22Rv1 (cell line): ENCODE measurements at regions not wholly inside any gene's neighbourhood (a gene's known extent, or its start where the extent isn't known, plus 50 kb on each side); places are given as distances from the start of the nearest gene placed in this dataset.
"Not testable (repeated sequence)": the region's sequence is repeated elsewhere in the genome, so short reads cannot be mapped to it uniquely, and the experiment has no call there.

Source experiments
- H3K27ac ChIP-seq: fragments of 450-650 bp; 2 replicates; pipeline ENCODE4 v1.5.1; 2017
- ZFX ChIP-seq: fragments of 450-650 bp; IDR thresholded peaks from 2 replicates; pipeline ENCODE4 v1.6.1; 2017; ENCODE audit warnings: antibody characterized with exemption, borderline replicate concordance
- TF ChIP-seq, protein P1 (sequence below): fragments of 450-650 bp; IDR thresholded peaks from 2 replicates; pipeline ENCODE4 v1.5.1; 2017; ENCODE audit warnings: mild to moderate bottlenecking

- no peak for TF ChIP-seq ZFX
- TF ChIP-seq, protein P1, sequence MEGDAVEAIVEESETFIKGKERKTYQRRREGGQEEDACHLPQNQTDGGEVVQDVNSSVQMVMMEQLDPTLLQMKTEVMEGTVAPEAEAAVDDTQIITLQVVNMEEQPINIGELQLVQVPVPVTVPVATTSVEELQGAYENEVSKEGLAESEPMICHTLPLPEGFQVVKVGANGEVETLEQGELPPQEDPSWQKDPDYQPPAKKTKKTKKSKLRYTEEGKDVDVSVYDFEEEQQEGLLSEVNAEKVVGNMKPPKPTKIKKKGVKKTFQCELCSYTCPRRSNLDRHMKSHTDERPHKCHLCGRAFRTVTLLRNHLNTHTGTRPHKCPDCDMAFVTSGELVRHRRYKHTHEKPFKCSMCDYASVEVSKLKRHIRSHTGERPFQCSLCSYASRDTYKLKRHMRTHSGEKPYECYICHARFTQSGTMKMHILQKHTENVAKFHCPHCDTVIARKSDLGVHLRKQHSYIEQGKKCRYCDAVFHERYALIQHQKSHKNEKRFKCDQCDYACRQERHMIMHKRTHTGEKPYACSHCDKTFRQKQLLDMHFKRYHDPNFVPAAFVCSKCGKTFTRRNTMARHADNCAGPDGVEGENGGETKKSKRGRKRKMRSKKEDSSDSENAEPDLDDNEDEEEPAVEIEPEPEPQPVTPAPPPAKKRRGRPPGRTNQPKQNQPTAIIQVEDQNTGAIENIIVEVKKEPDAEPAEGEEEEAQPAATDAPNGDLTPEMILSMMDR = peak; percentile 12; the same call in 1 of the 2 replicates
- no peak overlapping the region for H3K27ac ChIP-seq
These were observed 56.0 kb upstream of the RAB6C start for GRCh38 chr2:129923265-129924091.

GRCh38 chr2:129924115-129924514 lies 55.4 kb upstream of the RAB6C start:
- not testable (repeated sequence) for H3K27ac ChIP-seq

GRCh38 chr2:129925381-129925780 lies 54.1 kb upstream of the RAB6C start:
- TF ChIP-seq, protein P1 = no peak
- TF ChIP-seq ZFX = no peak
- no peak overlapping the region for H3K27ac ChIP-seq

GRCh38 chr2:129927696-129928095 lies 51.8 kb upstream of the RAB6C start:
- no peak overlapping the region for H3K27ac ChIP-seq

DNA sequence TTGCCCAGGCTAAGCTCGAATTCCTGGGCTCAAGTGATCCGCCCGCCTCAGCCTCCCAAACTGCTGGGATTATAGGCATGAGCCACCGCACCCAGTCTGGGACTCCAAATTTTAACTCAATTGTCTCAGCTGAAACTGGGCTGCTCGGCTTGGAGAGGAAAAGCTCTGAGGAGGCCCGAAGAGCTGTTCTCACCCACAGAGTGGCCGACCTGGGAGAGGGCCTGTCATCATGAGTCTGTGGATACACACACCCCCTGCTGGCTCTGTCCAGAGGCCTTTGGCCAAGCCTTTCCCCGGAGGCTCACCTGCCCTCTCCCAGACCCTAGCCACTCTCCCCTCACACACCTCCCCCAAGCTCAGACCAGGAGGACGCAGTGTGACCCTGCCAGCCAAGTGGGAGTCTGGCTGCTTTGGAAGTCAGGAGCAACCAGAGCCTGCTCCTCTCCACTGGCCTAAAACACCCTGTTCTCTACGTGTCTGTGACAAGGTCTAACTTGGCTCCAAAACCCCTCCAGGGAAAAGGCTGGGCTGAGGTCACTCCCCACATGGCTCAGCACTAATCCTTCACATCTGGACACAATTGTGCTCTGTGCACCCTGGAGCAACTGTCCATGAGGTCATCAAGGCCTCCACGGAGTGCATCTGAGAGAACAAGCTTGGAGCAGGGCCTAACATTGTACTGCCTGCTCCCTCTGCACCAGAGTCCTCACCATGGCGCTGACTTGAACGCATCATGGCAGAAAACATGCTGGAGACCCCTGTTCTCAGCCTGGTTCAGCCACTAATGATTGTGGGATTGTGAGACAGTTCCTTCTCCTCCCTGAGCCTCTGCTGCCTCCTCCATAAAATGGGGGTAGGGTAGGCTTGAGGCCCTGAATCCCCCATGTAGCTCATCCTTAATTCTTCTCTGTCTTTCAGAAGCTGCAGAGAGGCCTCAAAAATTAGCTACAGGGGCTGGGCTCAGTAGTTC lies 49.9 kb upstream of the RAB6C start:
- no peak overlapping the region for H3K27ac ChIP-seq

More at GRCh38 chr2:129927696-129928095, 51.8 kb upstream of the RAB6C start:
- no peak for TF ChIP-seq ZFX
- TF ChIP-seq, protein P1 = no peak

More for the DNA sequence above, 49.9 kb upstream of the RAB6C start:
- TF ChIP-seq, protein P1 = no peak
- TF ChIP-seq ZFX = no peak
